HL-60 (cell line): ENCODE measurements at regions not wholly inside any gene's neighbourhood (a gene's known extent, or its start where the extent isn't known, plus 50 kb on each side); places are given as distances from the start of the nearest gene placed in this dataset.

Source experiments
- DNase-seq, 2 experiments: peaks; one replicate each; pipeline ENCODE4 v3.0.0-alpha.2; 2010 to 2020; ENCODE audit warnings: low read depth in 1 of 2, low spot score in 1 of 2
- H3K27ac ChIP-seq: fragments of 250-450 bp; sonication (Bioruptor Pico); replicated peaks from 2 replicates; pipeline ENCODE4 v1.5.1; 2020; ENCODE audit warnings: mild to moderate bottlenecking, moderate library complexity
- H3K27me3 ChIP-seq: fragments of 250-450 bp; sonication (Bioruptor Pico); 2 replicates; pipeline ENCODE4 v1.5.1; 2021; ENCODE audit warnings: mild to moderate bottlenecking, moderate library complexity; ENCODE audit not compliant: insufficient read depth, poor library complexity, severe bottlenecking
- H3K4me3 ChIP-seq: replicated peaks from 2 replicates; pipeline ENCODE4 v1.5.1; 2011; ENCODE audit warnings: mild to moderate bottlenecking, control low read depth, low read length; ENCODE audit not compliant: insufficient read depth
- GABPA ChIP-seq: IDR thresholded peaks from 2 replicates; pipeline ENCODE4 v1.6.1; 2012; ENCODE audit warnings: low read depth
- POLR2AphosphoS5 ChIP-seq: IDR thresholded peaks from 2 replicates; pipeline ENCODE4 v1.6.1; 2012; ENCODE audit warnings: low read depth
- SPI1 ChIP-seq: IDR thresholded peaks from 2 replicates; pipeline ENCODE4 v1.6.1; 2012; ENCODE audit warnings: low read depth, mild to moderate bottlenecking, borderline replicate concordance
- TF ChIP-seq, protein P1 (sequence below): IDR thresholded peaks from 2 replicates; pipeline ENCODE4 v1.6.1; 2012; ENCODE audit warnings: low read depth; ENCODE audit not compliant: insufficient replicate concordance
- TF ChIP-seq, protein P2 (sequence below): IDR thresholded peaks from one replicate; pipeline ENCODE4 v1.5.1; 2011; ENCODE audit warnings: low read length, control low read depth, inconsistent platforms; ENCODE audit not compliant: insufficient read depth

- no peak for TF ChIP-seq SPI1
- no peak for TF ChIP-seq POLR2AphosphoS5
- TF ChIP-seq, protein P1, sequence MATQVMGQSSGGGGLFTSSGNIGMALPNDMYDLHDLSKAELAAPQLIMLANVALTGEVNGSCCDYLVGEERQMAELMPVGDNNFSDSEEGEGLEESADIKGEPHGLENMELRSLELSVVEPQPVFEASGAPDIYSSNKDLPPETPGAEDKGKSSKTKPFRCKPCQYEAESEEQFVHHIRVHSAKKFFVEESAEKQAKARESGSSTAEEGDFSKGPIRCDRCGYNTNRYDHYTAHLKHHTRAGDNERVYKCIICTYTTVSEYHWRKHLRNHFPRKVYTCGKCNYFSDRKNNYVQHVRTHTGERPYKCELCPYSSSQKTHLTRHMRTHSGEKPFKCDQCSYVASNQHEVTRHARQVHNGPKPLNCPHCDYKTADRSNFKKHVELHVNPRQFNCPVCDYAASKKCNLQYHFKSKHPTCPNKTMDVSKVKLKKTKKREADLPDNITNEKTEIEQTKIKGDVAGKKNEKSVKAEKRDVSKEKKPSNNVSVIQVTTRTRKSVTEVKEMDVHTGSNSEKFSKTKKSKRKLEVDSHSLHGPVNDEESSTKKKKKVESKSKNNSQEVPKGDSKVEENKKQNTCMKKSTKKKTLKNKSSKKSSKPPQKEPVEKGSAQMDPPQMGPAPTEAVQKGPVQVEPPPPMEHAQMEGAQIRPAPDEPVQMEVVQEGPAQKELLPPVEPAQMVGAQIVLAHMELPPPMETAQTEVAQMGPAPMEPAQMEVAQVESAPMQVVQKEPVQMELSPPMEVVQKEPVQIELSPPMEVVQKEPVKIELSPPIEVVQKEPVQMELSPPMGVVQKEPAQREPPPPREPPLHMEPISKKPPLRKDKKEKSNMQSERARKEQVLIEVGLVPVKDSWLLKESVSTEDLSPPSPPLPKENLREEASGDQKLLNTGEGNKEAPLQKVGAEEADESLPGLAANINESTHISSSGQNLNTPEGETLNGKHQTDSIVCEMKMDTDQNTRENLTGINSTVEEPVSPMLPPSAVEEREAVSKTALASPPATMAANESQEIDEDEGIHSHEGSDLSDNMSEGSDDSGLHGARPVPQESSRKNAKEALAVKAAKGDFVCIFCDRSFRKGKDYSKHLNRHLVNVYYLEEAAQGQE = no peak
- TF ChIP-seq GABPA = no peak
- Histone ChIP-seq H3K27ac (no peak overlapping the region), H3K27me3 (no peaks in the 10 kb centered on the region), H3K4me3 (no peak overlapping the region)
- DNase-seq = no peak
Measured at GRCh38 chr21:19507682-19508260, 1104.2 kb upstream of the TMPRSS15 start.

DNA sequence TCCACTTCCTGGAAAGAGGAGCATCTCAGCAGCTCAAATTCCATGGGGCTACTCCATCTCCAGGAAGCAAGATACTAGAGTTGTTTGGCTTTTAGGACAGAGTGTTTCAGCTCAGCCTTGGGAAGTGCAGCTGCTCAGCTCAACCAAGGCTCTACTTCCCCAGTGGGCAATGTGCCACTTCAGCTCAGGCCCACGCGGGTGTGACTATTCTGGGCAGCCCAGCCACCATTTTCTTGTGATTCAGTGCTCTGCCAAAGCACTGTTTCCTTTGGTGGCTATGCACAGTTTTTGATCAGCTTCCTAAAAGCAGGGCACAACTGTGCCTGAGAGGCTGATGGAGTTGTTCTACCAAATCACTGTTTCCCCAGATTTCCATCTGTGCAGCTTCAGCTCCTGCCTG lies 1104.9 kb upstream of the TMPRSS15 start:
- TF ChIP-seq GABPA (no peak), POLR2AphosphoS5 (no peak), SPI1 (no peak)
- TF ChIP-seq, protein P1 = no peak
- TF ChIP-seq, protein P2, sequence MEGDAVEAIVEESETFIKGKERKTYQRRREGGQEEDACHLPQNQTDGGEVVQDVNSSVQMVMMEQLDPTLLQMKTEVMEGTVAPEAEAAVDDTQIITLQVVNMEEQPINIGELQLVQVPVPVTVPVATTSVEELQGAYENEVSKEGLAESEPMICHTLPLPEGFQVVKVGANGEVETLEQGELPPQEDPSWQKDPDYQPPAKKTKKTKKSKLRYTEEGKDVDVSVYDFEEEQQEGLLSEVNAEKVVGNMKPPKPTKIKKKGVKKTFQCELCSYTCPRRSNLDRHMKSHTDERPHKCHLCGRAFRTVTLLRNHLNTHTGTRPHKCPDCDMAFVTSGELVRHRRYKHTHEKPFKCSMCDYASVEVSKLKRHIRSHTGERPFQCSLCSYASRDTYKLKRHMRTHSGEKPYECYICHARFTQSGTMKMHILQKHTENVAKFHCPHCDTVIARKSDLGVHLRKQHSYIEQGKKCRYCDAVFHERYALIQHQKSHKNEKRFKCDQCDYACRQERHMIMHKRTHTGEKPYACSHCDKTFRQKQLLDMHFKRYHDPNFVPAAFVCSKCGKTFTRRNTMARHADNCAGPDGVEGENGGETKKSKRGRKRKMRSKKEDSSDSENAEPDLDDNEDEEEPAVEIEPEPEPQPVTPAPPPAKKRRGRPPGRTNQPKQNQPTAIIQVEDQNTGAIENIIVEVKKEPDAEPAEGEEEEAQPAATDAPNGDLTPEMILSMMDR = no peak
- Histone ChIP-seq H3K27ac (no peak overlapping the region), H3K4me3 (no peak overlapping the region), H3K27me3 (no peaks in the 10 kb centered on the region)
- DNase-seq = no peak

GRCh38 chr21:19508844-19509243 lies 1105.3 kb upstream of the TMPRSS15 start:
- no peaks in the 10 kb centered on the region for H3K27me3 ChIP-seq
- DNase-seq = no peak
- TF ChIP-seq SPI1 (no peak), GABPA (no peak), POLR2AphosphoS5 (no peak)
- TF ChIP-seq, protein P2 = no peak
- TF ChIP-seq, protein P1 = no peak
- no peak overlapping the region for H3K4me3 ChIP-seq
- H3K27ac ChIP-seq = no peak overlapping the region
